ENCODE measurements at regions not wholly inside any gene's neighbourhood (a gene's known extent, or its start where the extent isn't known, plus 50 kb on each side); places are given as distances from the start of the nearest gene placed in this dataset.

GRCh38 chr9:27765266-27766072, 192.2 kb upstream of the C9orf72 start:
- Histone ChIP-seq H3K9me3 (ENCODE audit: control insufficient read depth in 3 of 3, low read length in 3 of 3) (no peaks in the 10 kb centered on the region), H3K27me3 (ENCODE audit: control insufficient read depth in 3 of 3, insufficient read depth in 3 of 3, low read length in 3 of 3) (no peaks in the 10 kb centered on the region), H3K9ac (ENCODE audit: low read depth in 1 of 3, low read length in 3 of 3) (no peak overlapping the region), H3K27ac (ENCODE audit: low read depth, low read length) (no peak overlapping the region), H3K4me1 (ENCODE audit: control insufficient read depth in 3 of 3, insufficient read depth in 3 of 3, low read length in 3 of 3) (no peaks in the 10 kb centered on the region), H3K36me3 (ENCODE audit: control insufficient read depth in 3 of 3, insufficient read depth in 3 of 3, low read length in 3 of 3) (no peaks in the 10 kb centered on the region), H3K4me3 (ENCODE audit: low read length in 3 of 3) (no peak overlapping the region)

DNA sequence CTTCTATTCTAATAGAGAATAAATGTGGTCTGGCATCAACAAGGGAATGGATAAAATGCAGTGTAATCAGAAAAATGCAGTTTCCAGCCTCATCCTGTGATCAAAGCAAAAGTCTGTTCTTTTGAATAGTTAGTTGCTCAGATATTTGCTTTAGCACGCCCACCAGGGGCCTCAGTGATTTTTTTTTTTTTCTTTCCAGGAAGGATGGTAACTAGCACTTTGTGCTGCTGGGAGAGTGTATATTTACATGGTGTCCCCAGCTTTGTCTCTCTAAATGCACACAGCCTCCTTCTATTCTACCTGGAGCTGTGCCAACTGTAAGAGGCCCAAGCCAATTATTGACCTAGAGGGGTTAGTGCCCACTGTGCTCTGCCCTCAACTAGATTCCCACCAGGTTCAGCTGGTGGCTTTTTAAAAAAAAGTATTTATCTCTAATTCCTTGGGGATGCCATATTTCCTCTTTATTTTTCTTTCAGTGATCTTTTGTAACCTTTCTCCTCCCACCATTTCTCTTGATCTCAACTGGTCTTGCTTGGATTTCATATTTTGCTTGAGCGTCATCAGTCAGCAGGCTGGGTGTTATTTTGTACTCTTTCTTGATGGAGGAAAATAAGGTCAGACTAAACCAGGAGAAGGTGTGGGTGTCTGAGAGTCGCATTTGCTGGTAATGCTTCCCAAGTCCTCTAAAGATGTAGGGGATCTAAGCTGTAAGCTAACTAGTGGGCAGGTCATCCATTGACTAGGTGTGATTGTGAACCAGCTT, 193.0 kb upstream of the C9orf72 start:
- no peaks in the 10 kb centered on the region for H3K9me3 ChIP-seq (ENCODE audit: control insufficient read depth in 3 of 3, low read length in 3 of 3)
- H3K27me3 ChIP-seq (ENCODE audit: control insufficient read depth in 3 of 3, insufficient read depth in 3 of 3, low read length in 3 of 3), result no peaks in the 10 kb centered on the region
- H3K4me3 ChIP-seq (ENCODE audit: low read length in 3 of 3), result no peak overlapping the region
- H3K9ac ChIP-seq (ENCODE audit: low read depth in 1 of 3, low read length in 3 of 3), result no peak overlapping the region
- no peak overlapping the region for H3K27ac ChIP-seq (ENCODE audit: low read depth, low read length)
- no peaks in the 10 kb centered on the region for H3K36me3 ChIP-seq (ENCODE audit: control insufficient read depth in 3 of 3, insufficient read depth in 3 of 3, low read length in 3 of 3)
- H3K4me1 ChIP-seq (ENCODE audit: control insufficient read depth in 3 of 3, insufficient read depth in 3 of 3, low read length in 3 of 3), result no peaks in the 10 kb centered on the region

GRCh38 chr9:27768781-27769180, 195.5 kb upstream of the C9orf72 start:
- H3K4me3 ChIP-seq (ENCODE audit: low read length in 3 of 3), result no peak overlapping the region
- H3K4me1 ChIP-seq (ENCODE audit: control insufficient read depth in 3 of 3, insufficient read depth in 3 of 3, low read length in 3 of 3), result no peaks in the 10 kb centered on the region
- H3K36me3 ChIP-seq (ENCODE audit: control insufficient read depth in 3 of 3, insufficient read depth in 3 of 3, low read length in 3 of 3), result no peaks in the 10 kb centered on the region
- no peaks in the 10 kb centered on the region for H3K9me3 ChIP-seq (ENCODE audit: control insufficient read depth in 3 of 3, low read length in 3 of 3)
- no peak overlapping the region for H3K9ac ChIP-seq (ENCODE audit: low read depth in 1 of 3, low read length in 3 of 3)
- no peaks in the 10 kb centered on the region for H3K27me3 ChIP-seq (ENCODE audit: control insufficient read depth in 3 of 3, insufficient read depth in 3 of 3, low read length in 3 of 3)
- no peak overlapping the region for H3K27ac ChIP-seq (ENCODE audit: low read depth, low read length)

GRCh38 chr9:27770541-27770940, 197.3 kb upstream of the C9orf72 start:
- H3K4me3 ChIP-seq (ENCODE audit: low read length in 3 of 3), result no peak overlapping the region
- H3K36me3 ChIP-seq (ENCODE audit: control insufficient read depth in 3 of 3, insufficient read depth in 3 of 3, low read length in 3 of 3), result no peaks in the 10 kb centered on the region
- H3K9me3 ChIP-seq (ENCODE audit: control insufficient read depth in 3 of 3, low read length in 3 of 3), result no peaks in the 10 kb centered on the region
- H3K27me3 ChIP-seq (ENCODE audit: control insufficient read depth in 3 of 3, insufficient read depth in 3 of 3, low read length in 3 of 3), result no peaks in the 10 kb centered on the region
- no peaks in the 10 kb centered on the region for H3K4me1 ChIP-seq (ENCODE audit: control insufficient read depth in 3 of 3, insufficient read depth in 3 of 3, low read length in 3 of 3)
- no peak overlapping the region for H3K27ac ChIP-seq (ENCODE audit: low read depth, low read length)
- H3K9ac ChIP-seq (ENCODE audit: low read depth in 1 of 3, low read length in 3 of 3), result no peak overlapping the region

DNA sequence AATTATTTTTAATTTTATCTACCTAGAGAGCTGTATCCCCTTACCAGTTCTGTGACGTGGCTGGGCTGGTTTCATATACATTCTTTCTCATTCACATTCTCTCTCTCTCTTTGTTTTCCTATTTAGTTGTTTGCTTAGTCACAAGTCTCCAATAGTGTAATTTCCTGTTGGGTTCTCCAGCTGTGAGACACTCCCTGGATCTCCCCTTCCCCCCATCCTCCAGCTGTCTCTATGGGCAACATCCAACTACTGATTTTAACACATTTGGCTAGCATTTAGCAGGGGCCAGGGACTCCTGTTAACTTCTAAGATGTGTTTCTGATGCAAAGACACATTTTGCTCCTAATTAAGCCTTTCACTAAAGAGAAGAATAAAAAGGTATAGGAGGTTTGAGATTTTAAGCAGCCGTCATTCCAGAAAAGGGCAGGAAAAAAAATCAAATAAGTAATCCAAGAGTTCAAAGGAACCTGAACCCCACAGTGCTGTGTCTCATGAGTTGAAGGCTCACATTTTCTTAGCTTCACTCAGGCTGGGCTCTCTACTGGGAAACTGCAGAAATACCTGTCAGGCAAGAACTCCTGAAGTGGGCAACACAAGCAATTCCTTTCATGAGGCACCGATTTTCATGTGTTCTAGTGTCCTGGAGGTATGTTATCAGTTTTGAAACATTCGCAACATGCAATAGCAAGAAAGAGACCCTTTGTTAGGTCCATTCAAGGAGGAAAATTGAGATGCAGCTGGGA, 198.7 kb upstream of the C9orf72 start:
- Histone ChIP-seq H3K9ac (ENCODE audit: low read depth in 1 of 3, low read length in 3 of 3) (no peak overlapping the region), H3K4me3 (ENCODE audit: low read length in 3 of 3) (no peak overlapping the region), H3K9me3 (ENCODE audit: control insufficient read depth in 3 of 3, low read length in 3 of 3) (no peaks in the 10 kb centered on the region), H3K27ac (ENCODE audit: low read depth, low read length) (no peak overlapping the region), H3K36me3 (ENCODE audit: control insufficient read depth in 3 of 3, insufficient read depth in 3 of 3, low read length in 3 of 3) (no peaks in the 10 kb centered on the region), H3K4me1 (ENCODE audit: control insufficient read depth in 3 of 3, insufficient read depth in 3 of 3, low read length in 3 of 3) (no peaks in the 10 kb centered on the region), H3K27me3 (ENCODE audit: control insufficient read depth in 3 of 3, insufficient read depth in 3 of 3, low read length in 3 of 3) (no peaks in the 10 kb centered on the region)

DNA sequence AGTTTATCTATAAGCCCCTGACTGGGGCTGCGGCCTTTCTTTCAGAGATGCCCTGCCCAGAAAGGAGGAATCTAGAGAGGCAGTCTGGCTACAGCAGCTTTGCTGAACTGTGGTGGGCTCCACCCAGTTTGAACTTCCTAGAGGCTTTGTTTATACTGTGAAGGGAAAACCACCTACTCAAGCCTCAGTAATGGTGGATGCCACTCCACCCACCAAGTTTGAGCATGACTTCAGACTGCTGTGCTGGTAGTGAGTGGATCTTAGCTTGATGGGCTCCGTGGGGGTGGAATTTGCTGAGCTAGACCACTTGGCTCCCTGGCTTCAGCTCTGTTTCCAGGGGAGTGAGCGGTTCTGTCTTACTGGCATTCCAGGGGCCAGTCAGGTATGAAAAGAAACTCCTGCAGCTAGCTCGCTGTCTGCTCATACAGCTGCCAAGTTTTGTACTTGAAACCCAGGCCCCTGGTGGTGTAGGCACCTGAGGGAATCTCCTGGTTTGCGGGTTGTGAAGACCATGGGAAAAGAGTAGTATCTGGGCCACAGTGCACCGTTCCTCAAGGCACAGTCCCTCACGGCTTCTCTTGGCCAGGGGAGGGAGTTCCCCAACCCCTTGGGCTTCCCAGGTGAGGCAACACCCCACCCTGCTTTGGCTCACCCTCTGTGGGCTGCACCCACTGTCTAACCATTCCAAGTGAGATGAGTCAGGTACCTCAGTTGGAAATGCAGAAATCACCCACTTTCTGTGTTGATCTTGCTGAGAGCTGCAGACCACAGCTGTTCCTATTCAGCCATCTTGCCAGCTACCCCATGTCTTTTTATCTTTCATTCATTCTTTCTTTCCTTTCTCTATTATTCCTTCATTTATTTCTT, 211.8 kb upstream of the C9orf72 start:
- Histone ChIP-seq H3K4me3 (ENCODE audit: low read length in 3 of 3) (no peak overlapping the region), H3K9ac (ENCODE audit: low read depth in 1 of 3, low read length in 3 of 3) (no peak overlapping the region), H3K4me1 (ENCODE audit: control insufficient read depth in 3 of 3, insufficient read depth in 3 of 3, low read length in 3 of 3) (no peaks in the 10 kb centered on the region), H3K36me3 (ENCODE audit: control insufficient read depth in 3 of 3, insufficient read depth in 3 of 3, low read length in 3 of 3) (no peaks in the 10 kb centered on the region), H3K27me3 (ENCODE audit: control insufficient read depth in 3 of 3, insufficient read depth in 3 of 3, low read length in 3 of 3) (no peaks in the 10 kb centered on the region), H3K27ac (ENCODE audit: low read depth, low read length) (no peak overlapping the region), H3K9me3 (ENCODE audit: control insufficient read depth in 3 of 3, low read length in 3 of 3) (no peaks in the 10 kb centered on the region)

DNA sequence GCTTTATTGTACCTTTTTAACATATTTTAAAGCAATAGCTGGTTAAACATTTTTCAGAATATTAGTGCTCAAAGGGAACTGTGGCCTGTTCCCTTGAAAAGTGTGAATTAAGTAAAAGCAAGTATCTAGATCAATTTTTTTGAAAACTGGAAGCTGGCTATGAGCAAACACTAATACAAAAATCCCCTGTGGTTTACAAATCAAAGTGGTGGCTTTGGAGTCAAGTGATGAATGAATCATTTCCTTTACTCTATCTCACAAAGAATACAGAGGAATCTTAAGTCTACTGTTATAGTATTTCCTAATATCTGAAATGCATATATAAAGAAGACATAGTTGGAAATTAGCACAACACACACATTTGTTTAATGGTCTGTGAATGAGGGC, 212.4 kb upstream of the C9orf72 start:
- Histone ChIP-seq H3K9me3 (ENCODE audit: control insufficient read depth in 3 of 3, low read length in 3 of 3) (no peaks in the 10 kb centered on the region), H3K4me1 (ENCODE audit: control insufficient read depth in 3 of 3, insufficient read depth in 3 of 3, low read length in 3 of 3) (no peaks in the 10 kb centered on the region), H3K36me3 (ENCODE audit: control insufficient read depth in 3 of 3, insufficient read depth in 3 of 3, low read length in 3 of 3) (no peaks in the 10 kb centered on the region), H3K27ac (ENCODE audit: low read depth, low read length) (no peak overlapping the region), H3K4me3 (ENCODE audit: low read length in 3 of 3) (no peak overlapping the region), H3K27me3 (ENCODE audit: control insufficient read depth in 3 of 3, insufficient read depth in 3 of 3, low read length in 3 of 3) (no peaks in the 10 kb centered on the region), H3K9ac (ENCODE audit: low read depth in 1 of 3, low read length in 3 of 3) (no peak overlapping the region)

DNA sequence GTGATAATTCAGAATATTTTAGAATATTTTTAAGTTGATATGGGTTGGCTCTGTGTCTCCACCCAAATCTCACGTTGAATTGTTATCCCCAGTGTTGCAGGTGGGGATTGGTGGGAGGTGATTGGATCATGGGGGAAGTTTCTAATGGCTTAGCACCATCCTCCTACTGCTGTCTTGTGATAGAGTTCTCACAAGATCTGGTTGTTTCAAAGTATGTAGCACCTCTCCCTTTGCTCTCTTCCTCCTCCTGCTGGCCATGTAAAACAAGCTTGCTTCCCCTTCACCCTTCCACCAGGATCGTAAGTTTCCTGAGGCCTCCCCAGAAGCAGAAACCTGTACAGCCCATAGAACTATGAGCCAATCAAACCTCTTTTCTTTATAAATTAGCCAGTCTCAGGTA, 214.6 kb upstream of the C9orf72 start:
- Histone ChIP-seq H3K36me3 (ENCODE audit: control insufficient read depth in 3 of 3, insufficient read depth in 3 of 3, low read length in 3 of 3) (no peaks in the 10 kb centered on the region), H3K4me1 (ENCODE audit: control insufficient read depth in 3 of 3, insufficient read depth in 3 of 3, low read length in 3 of 3) (no peaks in the 10 kb centered on the region), H3K9me3 (ENCODE audit: control insufficient read depth in 3 of 3, low read length in 3 of 3) (no peaks in the 10 kb centered on the region), H3K27ac (ENCODE audit: low read depth, low read length) (no peak overlapping the region), H3K4me3 (ENCODE audit: low read length in 3 of 3) (no peak overlapping the region), H3K9ac (ENCODE audit: low read depth in 1 of 3, low read length in 3 of 3) (no peak overlapping the region), H3K27me3 (ENCODE audit: control insufficient read depth in 3 of 3, insufficient read depth in 3 of 3, low read length in 3 of 3) (no peaks in the 10 kb centered on the region)

- H3K4me1 ChIP-seq (ENCODE audit: control insufficient read depth in 3 of 3, insufficient read depth in 3 of 3, low read length in 3 of 3), result no peaks in the 10 kb centered on the region
- H3K27ac ChIP-seq (ENCODE audit: low read depth, low read length), result no peak overlapping the region
- H3K9ac ChIP-seq (ENCODE audit: low read depth in 1 of 3, low read length in 3 of 3), result no peak overlapping the region
- no peaks in the 10 kb centered on the region for H3K36me3 ChIP-seq (ENCODE audit: control insufficient read depth in 3 of 3, insufficient read depth in 3 of 3, low read length in 3 of 3)
- H3K27me3 ChIP-seq (ENCODE audit: control insufficient read depth in 3 of 3, insufficient read depth in 3 of 3, low read length in 3 of 3), result no peaks in the 10 kb centered on the region
- no peaks in the 10 kb centered on the region for H3K9me3 ChIP-seq (ENCODE audit: control insufficient read depth in 3 of 3, low read length in 3 of 3)
- H3K4me3 ChIP-seq (ENCODE audit: low read length in 3 of 3), result no peak overlapping the region
Measured at GRCh38 chr9:27791311-27791710, 218.0 kb upstream of the C9orf72 start.

Measured in skeletal muscle tissue (tissue), 3 donors.